HTR-8/SVneo (cell line): ENCODE measurements at regions not wholly inside any gene's neighbourhood (a gene's known extent, or its start where the extent isn't known, plus 50 kb on each side); places are given as distances from the start of the nearest gene placed in this dataset.

Source experiments
- DNase-seq: peaks from one replicate; pipeline ENCODE4 v3.0.0; 2011; ENCODE audit warnings: low spot score, mixed read lengths; ENCODE audit not compliant: insufficient read length
- FAIRE-seq: peaks from 2 replicates; lab custom pipeline; 2011; peaks lifted over from hg19 to GRCh38; lab: Jason Lieb, UNC

GRCh38 chr6:105992315-105992961, 93.7 kb upstream of the PRDM1 start:
- peak; percentile 87 for DNase-seq
- FAIRE-seq = peak; percentile 78

DNA sequence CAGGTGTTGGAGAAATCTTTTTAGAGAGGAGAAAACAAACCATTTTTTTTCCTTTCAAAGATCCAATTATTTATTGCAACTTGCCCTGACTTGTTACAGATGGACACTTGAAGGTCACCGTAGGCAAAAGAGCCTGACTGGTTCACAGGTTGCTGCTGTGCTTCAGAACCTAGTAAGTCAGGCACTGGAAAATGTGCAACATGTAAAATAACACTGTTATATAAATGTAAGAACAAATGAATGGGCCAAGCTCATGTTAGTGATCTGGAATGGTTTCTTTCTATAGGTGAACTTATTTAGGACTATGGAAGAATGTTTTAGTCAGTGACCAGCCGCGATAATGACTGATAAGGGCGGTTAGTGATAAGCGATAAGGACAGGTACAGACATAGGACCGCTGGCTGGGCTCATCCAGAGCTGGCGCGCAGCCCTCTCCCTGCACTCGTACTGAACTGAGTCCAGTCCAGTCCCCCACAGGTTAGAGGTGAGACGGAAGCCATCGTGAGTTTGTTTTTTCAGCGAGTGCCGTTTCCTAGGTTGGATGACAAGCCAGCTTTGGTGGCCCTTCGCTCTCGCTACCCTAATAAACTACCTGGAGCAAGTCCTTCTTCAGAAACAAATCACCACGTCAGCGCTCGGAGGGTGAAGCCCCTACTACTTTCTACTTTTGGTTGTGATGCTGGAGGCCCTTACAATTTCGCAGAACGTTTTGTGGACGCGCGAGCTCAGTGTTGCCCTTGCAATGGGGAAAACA, 94.4 kb upstream of the PRDM1 start:
- DNase-seq = no peak
- no peak for FAIRE-seq

DNA sequence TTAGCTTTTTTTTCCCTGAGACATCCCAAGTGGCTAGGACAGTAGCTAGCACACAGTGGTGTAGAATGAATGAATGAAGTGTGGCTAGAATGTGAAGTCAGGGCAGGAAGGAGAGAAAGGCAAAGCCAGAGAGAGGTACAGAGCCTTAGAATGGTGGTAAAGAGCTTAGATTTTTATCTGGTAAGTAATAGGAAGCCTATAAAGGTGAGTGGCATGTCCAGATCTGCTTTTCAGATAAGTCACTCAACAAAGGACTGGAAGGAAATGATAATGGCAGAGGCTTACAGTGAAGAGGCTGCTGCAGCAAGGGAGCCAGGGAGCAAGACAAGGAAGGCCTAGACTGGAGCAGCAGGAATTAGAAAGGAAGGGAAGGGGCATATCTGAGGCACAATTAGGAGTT, 96.0 kb upstream of the PRDM1 start:
- DNase-seq = no peak
- FAIRE-seq = no peak

- FAIRE-seq = no peak
Observed at GRCh38 chr6:105988812-105989577, 97.1 kb upstream of the PRDM1 start.

DNA sequence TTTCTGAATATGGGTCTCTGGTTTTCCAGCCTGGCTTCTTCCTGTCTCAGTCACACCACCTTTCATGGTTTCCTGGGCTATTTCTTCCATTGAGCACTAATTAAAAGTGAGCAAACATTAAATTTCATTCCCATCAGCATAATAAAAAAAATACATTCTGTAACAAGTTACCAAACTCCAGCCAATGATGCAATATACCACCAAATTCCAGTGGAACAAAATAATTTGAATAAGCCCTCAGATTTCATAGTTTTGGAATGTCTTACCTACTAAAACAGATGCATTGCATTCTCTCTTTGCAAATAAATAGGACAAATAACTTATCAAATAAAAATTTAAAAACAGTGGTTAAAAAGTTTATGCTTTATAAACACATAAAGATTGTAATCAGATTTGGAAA, 97.8 kb upstream of the PRDM1 start:
- DNase-seq (no peak), FAIRE-seq (no peak)

More at GRCh38 chr6:105988812-105989577, 97.1 kb upstream of the PRDM1 start:
- DNase-seq = no peak

DNA sequence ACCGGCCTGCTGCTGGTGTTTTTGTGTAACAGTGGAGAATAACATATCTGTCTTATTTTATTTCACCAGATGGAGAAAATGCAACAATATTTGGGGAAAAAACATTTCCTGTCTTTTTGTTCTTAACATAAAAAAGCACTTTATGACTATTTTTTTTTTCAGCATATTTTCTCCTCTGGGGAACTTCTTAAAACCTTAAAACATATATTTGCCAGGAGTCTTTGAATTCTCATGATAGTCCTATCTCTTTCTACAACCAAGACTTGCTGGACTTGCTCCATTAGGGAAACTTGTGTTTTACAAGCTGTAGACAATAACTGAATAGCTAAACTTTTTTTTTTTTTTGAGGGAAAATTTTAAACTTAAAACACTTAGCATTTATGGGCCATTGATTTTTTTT, 98.6 kb upstream of the PRDM1 start:
- DNase-seq (no peak), FAIRE-seq (no peak)

- DNase-seq (no peak), FAIRE-seq (no peak)
Observed at GRCh38 chr6:105986998-105987397, 99.1 kb upstream of the PRDM1 start.

- DNase-seq (no peak), FAIRE-seq (no peak)
Observed at GRCh38 chr6:105985816-105986632, 100.1 kb upstream of the PRDM1 start.

DNA sequence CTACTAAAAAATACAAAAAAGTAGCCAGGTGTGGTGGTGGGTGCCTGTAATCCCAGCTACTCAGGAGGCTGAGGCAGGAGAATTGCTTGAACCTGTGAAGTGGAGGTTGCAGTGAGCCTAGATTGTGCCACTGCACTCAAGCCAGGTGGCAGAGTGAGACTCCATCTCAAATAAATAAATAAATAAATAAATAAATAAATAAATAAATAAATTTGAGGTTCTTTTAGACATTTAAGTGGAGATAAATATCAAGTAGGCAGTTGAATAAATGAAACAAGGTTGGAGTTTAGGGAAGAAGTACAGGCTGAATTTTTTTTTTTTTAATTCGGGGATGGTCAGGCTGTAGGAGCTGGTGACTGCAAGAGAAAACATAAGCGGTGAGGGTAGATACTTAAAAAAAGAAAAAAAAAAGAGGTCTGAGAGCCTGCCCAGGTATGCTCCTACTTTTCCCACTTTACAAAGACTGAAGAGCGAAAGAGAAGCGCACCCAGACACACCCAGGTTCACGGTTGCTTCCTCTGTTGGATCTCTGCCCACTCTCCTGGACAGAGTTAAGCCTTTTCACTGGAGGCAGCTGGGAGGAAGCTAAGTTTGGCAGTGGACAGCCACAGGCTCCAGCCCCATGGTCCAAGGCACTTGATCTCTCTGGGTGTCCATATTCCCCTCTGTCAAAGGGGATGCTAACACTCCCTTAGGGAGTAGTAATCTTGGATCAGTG, 100.9 kb upstream of the PRDM1 start:
- no peak for DNase-seq
- FAIRE-seq = no peak

GRCh38 chr6:105983763-105984162, 102.4 kb upstream of the PRDM1 start:
- FAIRE-seq = no peak
- no peak for DNase-seq

DNA sequence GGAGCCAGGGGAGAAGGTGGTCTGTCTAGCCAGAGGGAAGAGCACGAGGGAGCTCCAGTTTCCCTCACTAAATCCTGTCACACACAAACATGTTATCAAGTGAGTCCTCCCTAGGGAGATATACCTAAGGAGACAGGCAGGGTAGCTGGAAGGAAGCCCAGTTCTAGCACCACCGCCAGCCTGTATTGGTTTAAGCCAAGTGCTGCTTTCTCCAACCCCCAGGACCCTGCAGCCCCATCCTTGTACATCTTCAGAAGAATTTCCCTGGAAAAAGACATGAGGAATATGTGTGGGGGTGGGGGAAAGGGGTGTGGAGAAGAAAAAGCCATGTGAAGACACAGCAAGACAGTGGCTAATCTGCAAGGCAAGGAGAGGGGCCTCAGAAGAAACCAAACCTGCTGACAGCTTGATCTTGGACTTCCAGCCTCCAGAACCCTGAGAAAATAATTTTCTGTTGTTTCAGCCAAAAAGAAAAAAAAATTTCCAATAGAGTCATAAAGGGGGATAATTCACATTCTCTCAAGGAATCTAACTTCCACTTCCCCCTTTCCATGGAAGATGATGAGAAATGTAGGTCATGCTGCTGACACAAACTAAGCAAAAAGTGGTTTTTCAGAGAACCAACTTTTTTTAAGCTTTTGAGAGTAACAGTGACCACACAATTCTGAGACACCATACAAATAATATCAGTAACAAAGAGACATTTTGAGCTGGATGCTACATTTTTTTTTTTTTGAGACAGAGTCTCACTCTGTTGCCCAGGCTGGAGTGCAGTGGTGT, 103.2 kb upstream of the PRDM1 start:
- DNase-seq (no peak), FAIRE-seq (no peak)

DNA sequence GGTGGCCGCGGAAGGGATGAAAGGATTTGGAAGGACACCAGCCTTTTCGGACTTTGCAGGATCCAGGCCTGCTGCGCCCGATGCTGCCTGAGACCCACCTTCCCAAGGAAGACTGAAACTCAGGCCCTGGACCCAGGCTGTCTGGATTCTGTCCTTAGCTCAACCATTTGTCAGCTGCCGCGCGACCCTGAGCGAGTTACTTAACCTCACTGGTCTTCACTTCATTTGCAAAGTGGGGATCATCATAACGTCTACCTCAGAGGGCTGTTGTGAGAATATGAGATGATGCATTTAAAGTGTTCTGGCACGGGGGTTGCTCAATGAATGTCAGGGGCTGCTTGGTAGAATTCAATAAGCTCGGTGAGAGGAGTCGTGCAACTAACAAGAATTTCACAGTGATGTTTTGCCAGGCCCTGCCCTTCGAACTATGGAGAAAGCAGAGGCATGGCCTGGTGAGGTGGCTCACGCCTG, 104.2 kb upstream of the PRDM1 start:
- DNase-seq = no peak
- FAIRE-seq = no peak

DNA sequence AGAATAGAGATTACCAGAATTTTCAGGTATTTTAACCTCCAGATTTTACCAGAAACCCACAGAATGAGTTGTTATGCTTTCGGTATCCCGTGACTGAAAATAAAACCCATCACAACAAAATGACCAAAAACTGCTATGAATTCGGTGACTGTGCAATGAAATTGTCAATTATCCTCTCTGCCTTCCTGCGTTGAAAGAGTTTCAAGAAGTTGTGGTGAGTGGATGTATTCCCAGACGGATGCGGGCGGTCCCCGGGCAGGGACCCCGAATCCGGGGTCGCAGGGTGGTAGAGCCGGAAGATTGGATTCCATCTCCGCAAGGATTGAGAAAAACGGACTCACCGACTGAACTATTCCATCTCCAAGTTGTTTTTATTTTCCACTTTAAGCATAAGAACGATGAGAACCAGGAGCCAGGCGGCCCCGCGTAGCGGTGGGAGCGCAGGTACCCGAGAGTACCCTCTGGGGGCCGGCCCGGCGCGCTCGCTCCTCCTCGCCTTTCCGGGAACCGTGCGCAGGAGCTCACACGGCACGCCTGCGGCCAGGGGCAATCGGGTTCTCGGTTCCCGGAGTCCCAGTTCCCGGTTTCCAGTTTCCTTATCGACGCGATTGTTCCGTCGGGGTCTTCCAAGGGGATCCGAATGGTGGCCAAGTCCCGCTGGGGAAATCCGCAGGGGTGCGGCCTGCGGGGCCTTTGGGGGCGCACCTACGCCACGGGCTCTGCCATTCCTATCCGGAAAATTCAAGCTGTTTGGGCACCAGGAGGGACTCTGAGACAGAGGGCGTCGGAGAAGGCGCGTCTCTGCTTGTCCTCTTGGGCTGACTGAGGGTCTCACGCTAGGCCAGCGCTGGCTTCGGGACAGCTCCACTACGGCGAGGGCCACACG, 104.9 kb upstream of the PRDM1 start:
- FAIRE-seq (no peak), DNase-seq (no peak)

- no peak for FAIRE-seq
- no peak for DNase-seq
Observed at GRCh38 chr6:105978974-105979373, 107.2 kb upstream of the PRDM1 start.

- DNase-seq = no peak
- no peak for FAIRE-seq
Observed at GRCh38 chr6:105977934-105978504, 108.1 kb upstream of the PRDM1 start.

DNA sequence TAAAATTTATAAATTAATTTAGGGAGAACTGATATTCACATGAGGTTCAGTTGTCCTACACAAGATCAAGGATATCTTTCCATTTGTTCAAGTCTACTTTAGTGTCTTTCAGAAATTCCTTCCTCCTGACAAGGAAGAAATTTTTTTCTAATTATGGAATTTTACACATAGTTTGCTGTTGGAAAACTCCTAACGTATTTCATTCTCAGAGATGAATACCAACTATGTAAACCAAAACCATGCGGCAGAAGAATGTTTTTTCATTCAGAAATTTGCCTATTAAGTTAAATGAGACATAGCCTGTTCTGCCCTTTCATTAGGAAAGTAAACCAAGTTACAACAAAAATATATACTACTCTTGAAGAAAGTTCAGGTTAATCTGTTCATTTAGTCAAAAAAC, 111.2 kb upstream of the PRDM1 start:
- DNase-seq = no peak
- no peak for FAIRE-seq

DNA sequence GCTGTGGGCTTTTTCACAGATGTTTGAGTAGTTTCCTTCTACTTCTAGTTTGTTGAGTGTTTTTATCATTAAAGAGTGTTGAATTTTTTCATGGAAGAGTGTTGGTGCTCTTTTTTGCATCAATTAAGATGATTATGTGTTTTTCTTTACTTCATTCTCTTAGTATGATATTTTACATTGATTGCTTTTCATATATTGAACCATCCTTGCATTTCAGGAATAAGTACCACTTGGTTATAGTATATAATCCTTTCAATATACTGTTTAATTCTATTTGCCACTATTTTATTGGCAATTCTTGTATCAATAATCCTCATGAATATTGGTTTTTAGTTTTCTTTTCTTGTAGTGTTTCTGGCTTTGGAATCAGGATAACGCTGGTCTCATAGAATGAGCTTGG, 113.7 kb upstream of the PRDM1 start:
- DNase-seq = no peak
- no peak for FAIRE-seq
